Activated gamma-delta T cell treated with anti-CD3 and anti-CD28 coated beads, Interleukin-2, amount 50 U/mL, for 16 hours (primary cell): ENCODE measurements at regions not wholly inside any gene's neighbourhood (a gene's known extent, or its start where the extent isn't known, plus 50 kb on each side); places are given as distances from the start of the nearest gene placed in this dataset.

Experiments used
- DNase-seq: peaks from one replicate; pipeline ENCODE4 v3.0.0-alpha.2; 2020; ENCODE audit warnings: low read depth

- no peak for DNase-seq
These were observed 119.5 kb upstream of the TNRC6C start for GRCh38 chr17:77838748-77839697.

GRCh38 chr17:77839698-77840512 is 118.6 kb upstream of the TNRC6C start:
- DNase-seq = no peak

- no peak for DNase-seq
These were observed 117.9 kb upstream of the TNRC6C start for GRCh38 chr17:77840513-77841165.

GRCh38 chr17:77841742-77842527 is 116.6 kb upstream of the TNRC6C start:
- no peak for DNase-seq

GRCh38 chr17:77842528-77843147 is 115.9 kb upstream of the TNRC6C start:
- no peak for DNase-seq

GRCh38 chr17:77843255-77843895 is 115.1 kb upstream of the TNRC6C start:
- peak; percentile 68 for DNase-seq

GRCh38 chr17:77843896-77844295 is 114.6 kb upstream of the TNRC6C start:
- DNase-seq = no peak

- DNase-seq = no peak
These were observed 113.8 kb upstream of the TNRC6C start for GRCh38 chr17:77844681-77845080.

GRCh38 chr17:77845541-77846225 is 112.8 kb upstream of the TNRC6C start:
- DNase-seq = no peak

GRCh38 chr17:77846531-77847085 is 111.9 kb upstream of the TNRC6C start:
- no peak for DNase-seq

- no peak for DNase-seq
These were observed 111.0 kb upstream of the TNRC6C start for GRCh38 chr17:77847221-77848085.

- DNase-seq = no peak
These were observed 110.2 kb upstream of the TNRC6C start for GRCh38 chr17:77848257-77848656.

GRCh38 chr17:77849239-77849638 is 109.3 kb upstream of the TNRC6C start:
- no peak for DNase-seq

- no peak for DNase-seq
These were observed 106.6 kb upstream of the TNRC6C start for GRCh38 chr17:77851921-77852320.

- DNase-seq = no peak
These were observed 105.8 kb upstream of the TNRC6C start for GRCh38 chr17:77852731-77853130.

- DNase-seq = no peak
These were observed 105.1 kb upstream of the TNRC6C start for GRCh38 chr17:77853191-77853977.

- no peak for DNase-seq
These were observed 104.3 kb upstream of the TNRC6C start for GRCh38 chr17:77854083-77854758.
